ENCODE measurements at regions not wholly inside any gene's neighbourhood (a gene's known extent, or its start where the extent isn't known, plus 50 kb on each side); places are given as distances from the start of the nearest gene placed in this dataset.

DNA sequence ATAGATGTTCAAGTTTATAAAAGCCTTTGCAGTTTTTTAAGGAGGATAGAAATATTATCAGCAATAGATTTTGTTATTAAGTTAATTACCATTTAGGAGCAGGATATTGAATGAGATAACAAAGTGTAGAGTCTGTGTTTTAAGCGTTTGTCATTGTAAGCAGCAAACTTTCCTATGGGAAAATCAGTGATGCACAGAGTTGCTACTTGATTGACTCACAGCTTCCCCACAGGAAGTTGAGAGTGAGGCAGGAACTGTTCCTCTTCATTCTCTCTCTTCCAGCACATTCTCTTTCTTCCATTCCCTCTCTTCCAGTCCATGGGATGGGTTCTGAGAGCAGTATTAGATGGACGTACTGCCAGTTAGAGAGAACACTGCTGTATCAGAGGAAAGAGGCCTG is 867.7 kb upstream of the AGA start:
- TF ChIP-seq, protein P1, sequence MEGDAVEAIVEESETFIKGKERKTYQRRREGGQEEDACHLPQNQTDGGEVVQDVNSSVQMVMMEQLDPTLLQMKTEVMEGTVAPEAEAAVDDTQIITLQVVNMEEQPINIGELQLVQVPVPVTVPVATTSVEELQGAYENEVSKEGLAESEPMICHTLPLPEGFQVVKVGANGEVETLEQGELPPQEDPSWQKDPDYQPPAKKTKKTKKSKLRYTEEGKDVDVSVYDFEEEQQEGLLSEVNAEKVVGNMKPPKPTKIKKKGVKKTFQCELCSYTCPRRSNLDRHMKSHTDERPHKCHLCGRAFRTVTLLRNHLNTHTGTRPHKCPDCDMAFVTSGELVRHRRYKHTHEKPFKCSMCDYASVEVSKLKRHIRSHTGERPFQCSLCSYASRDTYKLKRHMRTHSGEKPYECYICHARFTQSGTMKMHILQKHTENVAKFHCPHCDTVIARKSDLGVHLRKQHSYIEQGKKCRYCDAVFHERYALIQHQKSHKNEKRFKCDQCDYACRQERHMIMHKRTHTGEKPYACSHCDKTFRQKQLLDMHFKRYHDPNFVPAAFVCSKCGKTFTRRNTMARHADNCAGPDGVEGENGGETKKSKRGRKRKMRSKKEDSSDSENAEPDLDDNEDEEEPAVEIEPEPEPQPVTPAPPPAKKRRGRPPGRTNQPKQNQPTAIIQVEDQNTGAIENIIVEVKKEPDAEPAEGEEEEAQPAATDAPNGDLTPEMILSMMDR (conservative IDR thresholded peaks at IDR 0.05; ENCODE audit: low read depth, low read length) = no peak
- TF ChIP-seq EZH2 (IDR thresholded peaks at IDR 0.05; ENCODE audit: borderline replicate concordance, low read depth, low read length, poor library complexity, severe bottlenecking) = no peak
